Suprapubic skin (tissue), 4 donors: ENCODE measurements at regions not wholly inside any gene's neighbourhood (a gene's known extent, or its start where the extent isn't known, plus 50 kb on each side); places are given as distances from the start of the nearest gene placed in this dataset.

Experiments used
- DNase-seq, 2 donors: peaks; one replicate each; pipeline ENCODE4 v3.0.0-alpha.2; 2019; ENCODE audit warnings: low spot score in 2 of 2
- H3K27ac ChIP-seq: fragments of 200-600 bp; sonication (generic); one replicate; pipeline ENCODE4 v1.5.1; 2019
- H3K27me3 ChIP-seq: fragments of 200-600 bp; sonication (generic); one replicate; pipeline ENCODE4 v1.5.1; 2019
- H3K36me3 ChIP-seq: fragments of 200-600 bp; sonication (generic); one replicate; pipeline ENCODE4 v1.5.1; 2019
- H3K4me1 ChIP-seq: fragments of 200-600 bp; sonication (generic); one replicate; pipeline ENCODE4 v1.5.1; 2019
- H3K4me3 ChIP-seq: fragments of 200-600 bp; sonication (generic); one replicate; pipeline ENCODE4 v1.5.1; 2019; ENCODE audit warnings: mild to moderate bottlenecking
- H3K9me3 ChIP-seq: fragments of 200-600 bp; sonication (generic); one replicate; pipeline ENCODE4 v1.5.1; 2019
- EP300 ChIP-seq: sonication (generic); formaldehyde crosslinking; IDR thresholded peaks from one replicate; pipeline ENCODE4 v1.6.1; 2017; ENCODE audit warnings: antibody characterized with exemption
- POLR2A ChIP-seq, 2 donors: fragments of 450-650 bp; IDR thresholded peaks; one replicate each; pipeline ENCODE4 v1.6.1; 2017; ENCODE audit warnings: antibody characterized with exemption in 2 of 2, mild to moderate bottlenecking in 2 of 2, moderate library complexity in 2 of 2
- POLR2AphosphoS5 ChIP-seq, 3 donors: sonication (generic); formaldehyde crosslinking; IDR thresholded peaks; one replicate each; pipeline ENCODE4 v1.6.1; 2017; ENCODE audit warnings: antibody characterized with exemption in 3 of 3
- WGBS: methylation state at CpG from one replicate; pipeline ENCODE4 v1.1.5; 2018; 5-methylcytosine and 5-hydroxymethylcytosine counted together
- TF ChIP-seq, protein P1 (sequence below), 2 donors: fragments of 200-600 bp in 1 of 2; fragments of 450-650 bp in 1 of 2; sonication (generic) in 1 of 2; IDR thresholded peaks; one replicate each; pipeline ENCODE4 v1.5.1; 2016 to 2019; ENCODE audit warnings: antibody characterized with exemption in 2 of 2, mild to moderate bottlenecking in 1 of 2, moderate library complexity in 1 of 2

- H3K4me3 ChIP-seq: no peak overlapping the region
- no peak overlapping the region for H3K27ac ChIP-seq
- 83% methylated on average over 4 of the region's 7 CpGs for WGBS
- no peak for TF ChIP-seq POLR2AphosphoS5 (IDR thresholded peaks at IDR 0.05)
- TF ChIP-seq, protein P1, sequence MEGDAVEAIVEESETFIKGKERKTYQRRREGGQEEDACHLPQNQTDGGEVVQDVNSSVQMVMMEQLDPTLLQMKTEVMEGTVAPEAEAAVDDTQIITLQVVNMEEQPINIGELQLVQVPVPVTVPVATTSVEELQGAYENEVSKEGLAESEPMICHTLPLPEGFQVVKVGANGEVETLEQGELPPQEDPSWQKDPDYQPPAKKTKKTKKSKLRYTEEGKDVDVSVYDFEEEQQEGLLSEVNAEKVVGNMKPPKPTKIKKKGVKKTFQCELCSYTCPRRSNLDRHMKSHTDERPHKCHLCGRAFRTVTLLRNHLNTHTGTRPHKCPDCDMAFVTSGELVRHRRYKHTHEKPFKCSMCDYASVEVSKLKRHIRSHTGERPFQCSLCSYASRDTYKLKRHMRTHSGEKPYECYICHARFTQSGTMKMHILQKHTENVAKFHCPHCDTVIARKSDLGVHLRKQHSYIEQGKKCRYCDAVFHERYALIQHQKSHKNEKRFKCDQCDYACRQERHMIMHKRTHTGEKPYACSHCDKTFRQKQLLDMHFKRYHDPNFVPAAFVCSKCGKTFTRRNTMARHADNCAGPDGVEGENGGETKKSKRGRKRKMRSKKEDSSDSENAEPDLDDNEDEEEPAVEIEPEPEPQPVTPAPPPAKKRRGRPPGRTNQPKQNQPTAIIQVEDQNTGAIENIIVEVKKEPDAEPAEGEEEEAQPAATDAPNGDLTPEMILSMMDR (IDR thresholded peaks at IDR 0.05): no peak
- TF ChIP-seq POLR2A (IDR thresholded peaks at IDR 0.05): no peak
- no peak for TF ChIP-seq EP300
- peaks cover 3% of the 10 kb centered on the region for H3K27me3 ChIP-seq
- H3K36me3 ChIP-seq: no peaks in the 10 kb centered on the region
- no peaks in the 10 kb centered on the region for H3K4me1 ChIP-seq
- no peaks in the 10 kb centered on the region for H3K9me3 ChIP-seq
- DNase-seq: peak in 1 of 2 donors; percentile 58
Observed at GRCh38 chr1:29634746-29635335, 398.5 kb downstream of the PTPRU start.

- Histone ChIP-seq H3K4me3 (no peak overlapping the region), H3K27ac (no peak overlapping the region), H3K9me3 (no peaks in the 10 kb centered on the region), H3K27me3 (peaks cover 3% of the 10 kb centered on the region), H3K4me1 (no peaks in the 10 kb centered on the region), H3K36me3 (no peaks in the 10 kb centered on the region)
- WGBS: 62% methylated on average over 5 of the region's 5 CpGs
- DNase-seq: no peak
- TF ChIP-seq POLR2AphosphoS5 (IDR thresholded peaks at IDR 0.05): no peak
- TF ChIP-seq POLR2A (IDR thresholded peaks at IDR 0.05): no peak
- no peak for TF ChIP-seq EP300
- TF ChIP-seq, protein P1 (IDR thresholded peaks at IDR 0.05): no peak
Observed at GRCh38 chr1:29634324-29634723, 398.0 kb downstream of the PTPRU start.

- no peak for DNase-seq
- Histone ChIP-seq H3K4me3 (no peak overlapping the region), H3K36me3 (no peaks in the 10 kb centered on the region), H3K9me3 (no peaks in the 10 kb centered on the region), H3K27ac (no peak overlapping the region), H3K4me1 (no peaks in the 10 kb centered on the region), H3K27me3 (peaks cover 3% of the 10 kb centered on the region)
- 26% methylated on average over 4 of the region's 4 CpGs for WGBS
- TF ChIP-seq EP300: no peak
Observed at GRCh38 chr1:29633771-29634170, 397.4 kb downstream of the PTPRU start.

DNA sequence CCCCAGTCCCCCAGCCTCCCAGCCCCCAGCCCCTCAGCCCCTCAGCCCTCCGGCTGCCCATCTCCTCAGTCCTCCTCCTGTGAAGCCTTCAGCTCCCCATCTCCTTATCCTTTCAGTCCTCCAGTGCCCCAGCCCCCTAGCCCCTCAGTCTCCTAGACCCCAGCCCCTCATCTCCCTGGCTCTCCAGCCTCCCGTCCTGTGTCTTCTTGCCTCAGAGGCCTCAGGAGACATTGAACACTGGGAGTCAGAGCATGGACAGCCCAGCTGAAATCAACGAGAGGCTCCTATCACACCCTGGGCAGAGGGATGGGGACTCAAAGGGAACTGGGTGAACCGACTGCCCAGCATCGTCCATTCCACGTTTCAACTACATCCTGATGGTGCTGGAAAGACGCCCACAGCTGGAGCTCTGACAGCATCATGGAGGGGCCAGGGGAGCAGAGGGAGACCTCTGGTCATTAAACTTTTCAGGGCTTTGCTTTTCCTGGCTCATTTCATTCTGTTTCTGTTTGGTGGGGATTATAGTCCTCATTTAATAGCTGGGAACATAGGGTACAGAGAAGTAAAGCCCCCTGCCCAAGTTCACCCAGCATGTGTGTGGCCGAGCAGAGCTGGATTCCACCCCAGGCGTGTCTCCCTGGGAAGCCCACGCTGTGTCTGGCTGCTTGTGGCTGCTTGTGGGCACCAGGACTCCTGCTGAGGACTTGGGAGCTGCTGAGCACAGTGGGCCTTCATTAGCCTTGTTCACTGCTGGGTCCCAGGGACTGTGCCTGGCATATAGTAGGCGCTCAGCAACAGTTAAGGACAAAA, 396.7 kb downstream of the PTPRU start:
- Histone ChIP-seq H3K27me3 (peaks cover 3% of the 10 kb centered on the region), H3K27ac (no peak overlapping the region), H3K4me1 (no peaks in the 10 kb centered on the region), H3K4me3 (no peak overlapping the region), H3K9me3 (no peaks in the 10 kb centered on the region), H3K36me3 (no peaks in the 10 kb centered on the region)
- 67% methylated on average over 11 of the region's 11 CpGs for WGBS
- TF ChIP-seq POLR2AphosphoS5 (IDR thresholded peaks at IDR 0.05) (no peak), POLR2A (IDR thresholded peaks at IDR 0.05) (no peak), EP300 (no peak)
- TF ChIP-seq, protein P1 (IDR thresholded peaks at IDR 0.05): no peak
- DNase-seq: peak in 1 of 2 donors; percentile 73

DNA sequence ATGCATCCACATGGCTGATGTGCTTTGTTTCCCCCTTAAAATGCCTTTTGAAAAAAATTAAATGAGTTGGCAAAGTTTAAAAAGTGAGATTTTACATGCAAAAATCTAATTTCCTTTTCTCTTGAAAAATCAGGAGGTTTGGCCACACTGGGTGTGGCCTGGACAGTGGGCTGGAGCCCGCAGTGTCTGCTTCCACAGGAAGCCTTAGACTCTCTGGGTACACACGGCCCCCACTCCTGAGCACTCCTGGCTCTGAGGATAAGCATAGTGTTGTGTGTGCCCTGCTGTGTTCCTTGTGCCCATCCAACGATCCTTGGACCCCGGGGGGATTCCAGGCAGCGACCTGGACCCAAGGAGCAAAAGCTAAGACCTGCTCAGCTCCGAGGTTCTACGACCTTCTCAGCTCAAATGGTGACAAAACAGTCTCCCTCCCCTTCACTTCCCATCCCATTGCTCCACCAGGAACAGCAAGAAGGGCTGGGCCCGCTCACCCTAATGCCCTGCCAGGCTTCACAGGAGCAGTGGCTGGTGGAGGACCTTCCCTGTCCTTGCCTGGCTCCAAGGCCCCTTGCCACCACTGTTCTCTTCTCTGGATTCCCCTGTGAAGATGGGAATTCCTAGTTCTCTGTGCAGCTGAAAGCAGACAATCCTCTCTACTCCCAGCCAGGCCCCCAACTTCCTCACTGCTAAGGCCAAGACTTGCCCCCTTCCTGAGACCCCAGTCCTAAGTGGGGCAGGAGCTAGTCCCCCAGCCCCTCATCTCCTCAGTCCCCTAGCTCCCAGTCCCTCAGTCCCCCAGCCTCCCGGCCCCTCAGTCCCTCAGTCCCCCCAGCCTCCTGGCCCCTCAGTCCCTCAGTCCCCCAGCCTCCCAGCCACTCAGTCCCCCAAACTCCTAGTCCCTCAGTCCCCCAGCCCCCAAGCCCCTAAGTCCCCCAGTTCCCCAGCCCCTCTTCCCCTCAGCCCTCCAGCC, 395.8 kb downstream of the PTPRU start:
- H3K36me3 ChIP-seq: no peaks in the 10 kb centered on the region
- no peak overlapping the region for H3K27ac ChIP-seq
- 70% methylated on average over 9 of the region's 9 CpGs for WGBS
- TF ChIP-seq POLR2AphosphoS5 (IDR thresholded peaks at IDR 0.05) (no peak), POLR2A (IDR thresholded peaks at IDR 0.05) (no peak), EP300 (no peak)
- TF ChIP-seq, protein P1 (IDR thresholded peaks at IDR 0.05): no peak
- peaks cover 3% of the 10 kb centered on the region for H3K27me3 ChIP-seq
- no peak overlapping the region for H3K4me3 ChIP-seq
- H3K9me3 ChIP-seq: no peaks in the 10 kb centered on the region
- no peaks in the 10 kb centered on the region for H3K4me1 ChIP-seq
- DNase-seq: peak in 1 of 2 donors; percentile 60
